GM10266 (cell line): ENCODE measurements at regions not wholly inside any gene's neighbourhood (a gene's known extent, or its start where the extent isn't known, plus 50 kb on each side); places are given as distances from the start of the nearest gene placed in this dataset.

ENCODE experiments used
- DNase-seq: peaks from one replicate; pipeline ENCODE4 v3.0.0; 2012; ENCODE audit errors: extremely low spot score
- CTCF ChIP-seq: IDR thresholded peaks from 2 replicates; pipeline ENCODE4 v1.5.1; 2012; ENCODE audit warnings: mild to moderate bottlenecking, low read depth; ENCODE audit not compliant: control insufficient read depth, insufficient read depth; ENCODE audit errors: missing control alignments

GRCh38 chr19:30802424-30803013 lies 430.3 kb downstream of the ZNF536 start:
- no peak for DNase-seq
- TF ChIP-seq CTCF = no peak

- TF ChIP-seq CTCF = peak; percentile 36
- no peak for DNase-seq
These were observed 427.9 kb downstream of the ZNF536 start for GRCh38 chr19:30799865-30800755.

- no peak for DNase-seq
- TF ChIP-seq CTCF = no peak
These were observed 423.5 kb downstream of the ZNF536 start for GRCh38 chr19:30795727-30796126.

GRCh38 chr19:30792561-30793505 lies 420.6 kb downstream of the ZNF536 start:
- no peak for DNase-seq
- TF ChIP-seq CTCF = no peak

GRCh38 chr19:30791088-30791487 lies 418.9 kb downstream of the ZNF536 start:
- DNase-seq = no peak
- no peak for TF ChIP-seq CTCF

GRCh38 chr19:30790056-30790680 lies 418.0 kb downstream of the ZNF536 start:
- DNase-seq = no peak
- TF ChIP-seq CTCF = no peak
